Fibroblast of lung (primary cell): ENCODE measurements at regions not wholly inside any gene's neighbourhood (a gene's known extent, or its start where the extent isn't known, plus 50 kb on each side); places are given as distances from the start of the nearest gene placed in this dataset.

ENCODE experiments used
- DNase-seq, 2 donors: peaks; one replicate each; pipeline versions ENCODE4 v3.0.0 to v3.0.0-alpha.2; 2010; ENCODE audit warnings: low read depth in 2 of 2
- H2AFZ ChIP-seq: 2 replicates; pipeline ENCODE4 v1.5.1; 2012; ENCODE audit warnings: low read length, control low read depth, inconsistent platforms
- H3K27ac ChIP-seq: 2 replicates; pipeline ENCODE4 v1.5.1; 2011; ENCODE audit warnings: low read length, control low read depth; ENCODE audit not compliant: insufficient read depth
- H3K27me3 ChIP-seq: 2 replicates; pipeline ENCODE4 v1.5.1; 2011; ENCODE audit warnings: mild to moderate bottlenecking, low read length; ENCODE audit not compliant: control insufficient read depth, insufficient read depth
- H3K36me3 ChIP-seq: 2 replicates; pipeline ENCODE4 v1.5.1; 2011; ENCODE audit warnings: low read length; ENCODE audit not compliant: control insufficient read depth, insufficient read depth
- H3K4me1 ChIP-seq: 2 replicates; pipeline ENCODE4 v1.5.1; 2011; ENCODE audit warnings: low read length; ENCODE audit not compliant: control insufficient read depth, insufficient read depth; ENCODE audit errors: extremely low read depth
- H3K4me2 ChIP-seq: 2 replicates; pipeline ENCODE4 v1.5.1; 2011; ENCODE audit warnings: low read length, control low read depth; ENCODE audit not compliant: insufficient read depth; ENCODE audit errors: extremely low read depth
- H3K4me3 ChIP-seq, 4 experiments: fragments of 200-600 bp in 1 of 4; sonication (generic) in 1 of 4; replicated peaks in 1 of 4; 2 replicates each; pipeline ENCODE4 v1.5.1; 2011 to 2016; ENCODE audit warnings: low read length in 4 of 4, low read depth in 3 of 4, mild to moderate bottlenecking in 3 of 4, control low read depth in 2 of 4, inconsistent platforms in 1 of 4, mixed read lengths in 1 of 4; ENCODE audit not compliant: insufficient read depth in 1 of 4; ENCODE audit errors: control extremely low read depth in 1 of 4
- H3K79me2 ChIP-seq: 2 replicates; pipeline ENCODE4 v1.5.1; 2012; ENCODE audit warnings: mild to moderate bottlenecking, low read length, inconsistent platforms; ENCODE audit not compliant: control insufficient read depth, insufficient read depth
- H3K9ac ChIP-seq: 2 replicates; pipeline ENCODE4 v1.5.1; 2011; ENCODE audit warnings: mild to moderate bottlenecking, low read length, control low read depth; ENCODE audit not compliant: insufficient read depth
- H3K9me3 ChIP-seq: 2 replicates; pipeline ENCODE4 v1.5.1; 2012; ENCODE audit warnings: low read depth, low read length; ENCODE audit not compliant: control insufficient read depth, insufficient read depth
- H4K20me1 ChIP-seq: 2 replicates; pipeline ENCODE4 v1.5.1; 2011; ENCODE audit warnings: low read length; ENCODE audit not compliant: control insufficient read depth, insufficient read depth; ENCODE audit errors: extremely low read depth
- EZH2 ChIP-seq: IDR thresholded peaks from 2 replicates; pipeline ENCODE4 v1.5.1; 2012; ENCODE audit warnings: low read length, control low read depth, mild to moderate bottlenecking; ENCODE audit errors: missing control alignments
- TF ChIP-seq, protein P1 (sequence below), 2 donors: IDR thresholded peaks in 1 of 2; conservative IDR thresholded peaks in 1 of 2; 1 replicate in 1 of 2; 2 replicates in 1 of 2; pipeline ENCODE4 v1.5.1; 2011 to 2012; ENCODE audit warnings: low read length in 2 of 2, control low read depth in 1 of 2, inconsistent platforms in 1 of 2, low read depth in 1 of 2, mild to moderate bottlenecking in 1 of 2

DNA sequence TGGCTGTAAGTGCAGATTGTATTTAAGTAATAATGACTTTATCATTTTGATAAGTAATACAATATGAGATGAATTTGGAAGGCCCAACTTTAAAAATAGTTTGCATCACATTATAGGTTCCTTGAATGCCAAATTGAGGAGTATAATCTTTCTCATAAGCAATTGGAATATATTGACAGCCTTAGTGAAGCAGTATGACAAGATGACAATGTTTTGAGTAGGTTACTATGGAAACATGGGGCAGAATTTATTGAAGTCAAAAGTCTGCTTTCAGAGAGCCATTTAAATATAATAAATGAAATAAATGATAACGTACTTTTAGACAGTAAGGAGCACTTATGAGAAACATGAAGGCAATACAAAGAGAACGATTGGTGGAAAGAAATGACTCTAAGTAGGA is 776.4 kb downstream of the TECRL start:
- DNase-seq: no peak
- Histone ChIP-seq H2AFZ (no peak overlapping the region), H3K27me3 (no peaks in the 10 kb centered on the region), H3K9ac (no peak overlapping the region), H3K4me2 (no peak overlapping the region), H3K4me1 (no peaks in the 10 kb centered on the region), H3K9me3 (no peaks in the 10 kb centered on the region), H4K20me1 (no peaks in the 10 kb centered on the region), H3K36me3 (no peaks in the 10 kb centered on the region), H3K4me3 (no peak overlapping the region), H3K79me2 (no peaks in the 10 kb centered on the region), H3K27ac (no peak overlapping the region)
- no peak for TF ChIP-seq EZH2

DNA sequence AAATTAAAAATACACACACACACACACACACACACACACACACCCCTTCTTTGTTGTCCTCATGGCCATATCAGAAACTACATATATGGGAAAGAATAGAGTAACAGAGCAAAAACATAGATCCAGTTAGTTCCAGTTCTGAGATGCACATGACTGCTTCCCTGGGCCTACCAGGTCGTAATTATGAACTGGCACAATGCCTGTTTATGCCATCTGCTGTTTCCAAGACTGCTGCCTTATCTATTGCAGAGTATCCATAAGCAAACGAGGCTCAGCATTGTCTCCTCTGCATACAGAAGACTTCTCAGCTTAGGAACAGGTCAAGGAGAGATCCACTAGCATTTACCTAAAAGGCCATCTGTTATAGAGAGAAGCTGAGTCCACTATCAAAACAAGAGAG is 789.0 kb downstream of the TECRL start:
- Histone ChIP-seq H3K27ac (no peak overlapping the region), H3K9me3 (no peaks in the 10 kb centered on the region), H3K36me3 (no peaks in the 10 kb centered on the region), H3K79me2 (no peaks in the 10 kb centered on the region), H4K20me1 (no peaks in the 10 kb centered on the region), H3K4me2 (no peak overlapping the region), H2AFZ (no peak overlapping the region), H3K9ac (no peak overlapping the region), H3K27me3 (no peaks in the 10 kb centered on the region), H3K4me1 (no peaks in the 10 kb centered on the region), H3K4me3 (no peak overlapping the region)
- TF ChIP-seq EZH2: no peak
- TF ChIP-seq, protein P1, sequence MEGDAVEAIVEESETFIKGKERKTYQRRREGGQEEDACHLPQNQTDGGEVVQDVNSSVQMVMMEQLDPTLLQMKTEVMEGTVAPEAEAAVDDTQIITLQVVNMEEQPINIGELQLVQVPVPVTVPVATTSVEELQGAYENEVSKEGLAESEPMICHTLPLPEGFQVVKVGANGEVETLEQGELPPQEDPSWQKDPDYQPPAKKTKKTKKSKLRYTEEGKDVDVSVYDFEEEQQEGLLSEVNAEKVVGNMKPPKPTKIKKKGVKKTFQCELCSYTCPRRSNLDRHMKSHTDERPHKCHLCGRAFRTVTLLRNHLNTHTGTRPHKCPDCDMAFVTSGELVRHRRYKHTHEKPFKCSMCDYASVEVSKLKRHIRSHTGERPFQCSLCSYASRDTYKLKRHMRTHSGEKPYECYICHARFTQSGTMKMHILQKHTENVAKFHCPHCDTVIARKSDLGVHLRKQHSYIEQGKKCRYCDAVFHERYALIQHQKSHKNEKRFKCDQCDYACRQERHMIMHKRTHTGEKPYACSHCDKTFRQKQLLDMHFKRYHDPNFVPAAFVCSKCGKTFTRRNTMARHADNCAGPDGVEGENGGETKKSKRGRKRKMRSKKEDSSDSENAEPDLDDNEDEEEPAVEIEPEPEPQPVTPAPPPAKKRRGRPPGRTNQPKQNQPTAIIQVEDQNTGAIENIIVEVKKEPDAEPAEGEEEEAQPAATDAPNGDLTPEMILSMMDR (conservative IDR thresholded peaks at IDR 0.05 in 1 of 2, IDR thresholded peaks at IDR 0.05 in 1 of 2; ENCODE audit: low read depth in 1 of 2, low read length in 2 of 2): no peak
- DNase-seq: no peak

DNA sequence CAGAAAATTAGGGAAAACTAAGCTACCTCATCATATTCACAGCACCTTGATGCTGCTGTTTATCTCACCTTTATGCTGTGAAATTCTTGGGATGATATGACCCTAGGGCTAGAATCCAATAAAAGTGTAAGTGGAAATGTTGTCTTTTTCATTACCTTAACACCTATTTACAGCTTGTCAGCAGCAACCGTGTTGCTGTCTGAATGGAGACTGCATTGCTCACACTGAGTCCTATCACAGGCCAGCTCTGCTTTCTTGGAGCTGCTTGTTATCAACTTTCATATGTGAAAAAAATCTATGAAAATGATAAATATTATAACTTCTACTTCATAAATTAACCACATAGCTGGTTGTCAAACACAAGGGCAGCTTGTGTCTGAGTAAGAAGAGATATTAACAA is 789.5 kb downstream of the TECRL start:
- Histone ChIP-seq H2AFZ (no peak overlapping the region), H3K79me2 (no peaks in the 10 kb centered on the region), H3K36me3 (no peaks in the 10 kb centered on the region), H3K27ac (no peak overlapping the region), H3K27me3 (no peaks in the 10 kb centered on the region), H4K20me1 (no peaks in the 10 kb centered on the region), H3K4me3 (no peak overlapping the region), H3K9ac (no peak overlapping the region), H3K4me1 (no peaks in the 10 kb centered on the region), H3K4me2 (no peak overlapping the region), H3K9me3 (no peaks in the 10 kb centered on the region)
- TF ChIP-seq, protein P1 (conservative IDR thresholded peaks at IDR 0.05 in 1 of 2, IDR thresholded peaks at IDR 0.05 in 1 of 2; ENCODE audit: low read depth in 1 of 2, low read length in 2 of 2): no peak
- TF ChIP-seq EZH2: no peak
- DNase-seq: no peak
